NB4 (cell line): ENCODE measurements at regions not wholly inside any gene's neighbourhood (a gene's known extent, or its start where the extent isn't known, plus 50 kb on each side); places are given as distances from the start of the nearest gene placed in this dataset.

Experiments
- MYC ChIP-seq: IDR thresholded peaks from 2 replicates; pipeline ENCODE4 v1.6.1; 2011; ENCODE audit warnings: low read depth, low read length
- TF ChIP-seq, protein P1 (sequence below): IDR thresholded peaks from one replicate; pipeline ENCODE4 v1.5.1; 2012; ENCODE audit warnings: low read depth, low read length

DNA sequence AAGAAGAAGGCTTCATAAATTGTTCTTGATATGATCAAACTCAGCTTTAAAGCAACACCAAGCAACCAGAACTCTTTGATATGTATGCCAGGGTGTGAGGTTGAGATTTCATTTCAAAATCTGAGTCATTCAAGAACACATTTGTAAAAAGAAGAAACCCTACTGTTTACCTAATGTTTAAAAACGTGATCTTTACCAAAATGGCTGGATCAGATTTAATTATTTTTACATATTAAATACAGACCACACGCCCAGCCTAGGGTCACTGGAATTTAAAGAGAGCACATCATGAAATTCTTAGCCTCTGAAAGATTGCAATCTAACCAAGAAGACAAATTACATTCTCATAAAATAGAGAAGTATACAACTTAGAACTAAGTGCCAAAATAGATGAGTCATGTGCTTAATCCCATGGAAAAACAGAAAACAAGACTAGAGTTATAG is 206.8 kb upstream of the SMLR1 start:
- TF ChIP-seq, protein P1, sequence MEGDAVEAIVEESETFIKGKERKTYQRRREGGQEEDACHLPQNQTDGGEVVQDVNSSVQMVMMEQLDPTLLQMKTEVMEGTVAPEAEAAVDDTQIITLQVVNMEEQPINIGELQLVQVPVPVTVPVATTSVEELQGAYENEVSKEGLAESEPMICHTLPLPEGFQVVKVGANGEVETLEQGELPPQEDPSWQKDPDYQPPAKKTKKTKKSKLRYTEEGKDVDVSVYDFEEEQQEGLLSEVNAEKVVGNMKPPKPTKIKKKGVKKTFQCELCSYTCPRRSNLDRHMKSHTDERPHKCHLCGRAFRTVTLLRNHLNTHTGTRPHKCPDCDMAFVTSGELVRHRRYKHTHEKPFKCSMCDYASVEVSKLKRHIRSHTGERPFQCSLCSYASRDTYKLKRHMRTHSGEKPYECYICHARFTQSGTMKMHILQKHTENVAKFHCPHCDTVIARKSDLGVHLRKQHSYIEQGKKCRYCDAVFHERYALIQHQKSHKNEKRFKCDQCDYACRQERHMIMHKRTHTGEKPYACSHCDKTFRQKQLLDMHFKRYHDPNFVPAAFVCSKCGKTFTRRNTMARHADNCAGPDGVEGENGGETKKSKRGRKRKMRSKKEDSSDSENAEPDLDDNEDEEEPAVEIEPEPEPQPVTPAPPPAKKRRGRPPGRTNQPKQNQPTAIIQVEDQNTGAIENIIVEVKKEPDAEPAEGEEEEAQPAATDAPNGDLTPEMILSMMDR = no peak
- TF ChIP-seq MYC = no peak
